UCSD-AML1 (cell line): ENCODE measurements at regions not wholly inside any gene's neighbourhood (a gene's known extent, or its start where the extent isn't known, plus 50 kb on each side); places are given as distances from the start of the nearest gene placed in this dataset.

ENCODE experiments used
- DNase-seq: peaks from one replicate; lab custom pipeline; 2025; ENCODE audit not compliant: unreplicated experiment; lab: John Stamatoyannopoulos, UW

DNA sequence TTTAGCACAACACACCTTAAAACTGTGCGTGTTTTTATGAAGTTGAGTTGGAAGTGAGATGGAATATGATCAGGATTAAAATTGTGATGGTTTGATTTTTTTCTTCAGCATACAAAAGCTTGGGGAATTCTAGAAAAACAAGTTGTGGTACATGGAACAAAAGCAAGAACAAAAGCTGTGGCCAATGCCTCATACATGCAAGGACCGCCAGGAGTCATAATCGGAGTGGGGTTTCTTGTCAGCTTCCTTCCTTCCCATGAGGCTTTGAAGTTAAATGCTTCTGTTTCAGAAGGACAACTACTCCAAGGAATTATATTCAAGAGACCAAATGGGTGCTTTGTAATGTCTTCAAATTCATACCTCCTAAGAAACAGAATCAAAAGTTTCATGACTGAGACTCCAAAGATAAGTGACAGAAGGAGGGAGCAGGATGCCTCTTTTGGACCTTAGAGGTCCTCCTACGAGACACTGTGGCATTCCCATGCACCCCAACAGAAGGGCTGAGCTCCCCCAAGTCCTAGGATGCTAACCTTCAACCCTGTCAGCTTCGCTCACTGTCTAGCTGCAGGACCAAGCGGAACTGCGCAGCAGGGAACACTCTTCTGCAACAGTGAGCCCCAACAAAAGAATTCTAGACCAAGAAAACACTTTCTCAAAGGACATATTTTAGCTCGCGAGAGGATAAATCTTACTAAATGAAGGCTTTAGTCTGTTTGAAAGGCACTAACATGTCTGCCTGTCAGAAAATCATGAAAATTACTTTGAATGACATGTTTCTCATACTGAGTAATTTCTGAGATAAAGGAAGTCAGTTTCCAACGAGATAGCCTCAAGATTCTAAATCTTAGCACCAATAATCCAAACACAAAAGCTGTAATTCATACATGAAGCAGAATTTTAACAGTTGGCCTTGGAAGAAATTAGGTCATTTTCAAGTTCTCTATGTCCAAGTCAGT is 108.5 kb upstream of the NHSL1 start:
- DNase-seq = no peak

GRCh38 chr6:138608896-138609295 is 109.6 kb upstream of the NHSL1 start:
- no peak for DNase-seq

GRCh38 chr6:138609801-138610430 is 110.6 kb upstream of the NHSL1 start:
- no peak for DNase-seq

DNA sequence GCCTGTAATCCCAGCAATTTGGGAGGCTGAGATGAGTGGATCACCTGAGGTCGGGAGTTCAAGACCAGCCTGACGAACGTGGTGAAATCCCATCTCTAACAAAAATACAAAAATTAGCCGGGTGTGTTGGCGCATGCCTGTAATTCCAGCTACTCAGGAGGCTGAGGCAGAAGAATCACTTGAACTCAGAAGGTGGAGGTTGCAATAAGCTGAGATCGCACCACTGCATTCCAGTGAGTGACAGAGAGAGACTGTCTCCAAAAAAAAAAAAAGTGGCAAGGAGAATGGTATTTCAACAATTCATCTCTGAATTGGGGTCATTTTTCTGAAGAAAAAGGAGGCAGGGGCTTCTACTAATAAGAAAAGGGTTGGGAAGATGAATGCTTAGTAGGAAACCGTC is 111.5 kb upstream of the NHSL1 start:
- no peak for DNase-seq

DNA sequence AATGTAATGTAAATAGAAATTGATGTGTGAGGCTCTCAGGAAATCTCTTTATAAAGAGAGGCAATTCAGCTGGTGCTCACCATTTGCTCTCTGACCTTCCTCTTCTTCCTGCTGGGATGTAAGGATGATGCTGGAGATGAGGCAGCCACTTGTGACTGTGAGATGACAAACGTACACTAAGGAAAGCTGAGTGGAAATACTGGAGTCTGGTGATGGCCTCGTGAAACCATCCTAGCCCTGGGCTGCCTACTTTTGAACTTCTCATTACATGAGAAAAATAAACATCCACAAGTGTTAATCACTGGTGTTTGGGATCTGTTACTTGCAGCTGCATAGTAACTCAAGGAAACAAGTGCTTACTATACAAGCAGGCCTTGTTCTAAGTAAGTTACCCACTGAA is 114.9 kb upstream of the NHSL1 start:
- DNase-seq = no peak

DNA sequence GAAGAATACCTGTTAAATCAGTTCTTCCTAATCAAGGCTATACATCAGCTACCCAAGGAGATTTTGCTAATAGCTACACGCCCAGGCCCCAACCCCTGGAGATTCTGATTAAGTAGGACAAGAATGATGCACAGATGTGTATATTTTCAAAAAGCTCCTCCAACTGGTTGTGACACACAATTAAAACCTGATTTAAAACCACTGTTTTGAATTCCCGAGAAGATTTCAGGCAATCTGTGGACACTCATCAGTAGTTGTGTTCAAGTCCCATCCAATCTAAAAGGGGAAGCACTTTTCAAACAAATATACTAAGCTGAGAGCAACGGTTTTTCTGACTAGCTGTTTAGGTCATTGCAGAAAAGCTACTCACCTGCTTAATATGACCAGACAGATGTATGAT is 118.9 kb upstream of the NHSL1 start:
- no peak for DNase-seq

DNA sequence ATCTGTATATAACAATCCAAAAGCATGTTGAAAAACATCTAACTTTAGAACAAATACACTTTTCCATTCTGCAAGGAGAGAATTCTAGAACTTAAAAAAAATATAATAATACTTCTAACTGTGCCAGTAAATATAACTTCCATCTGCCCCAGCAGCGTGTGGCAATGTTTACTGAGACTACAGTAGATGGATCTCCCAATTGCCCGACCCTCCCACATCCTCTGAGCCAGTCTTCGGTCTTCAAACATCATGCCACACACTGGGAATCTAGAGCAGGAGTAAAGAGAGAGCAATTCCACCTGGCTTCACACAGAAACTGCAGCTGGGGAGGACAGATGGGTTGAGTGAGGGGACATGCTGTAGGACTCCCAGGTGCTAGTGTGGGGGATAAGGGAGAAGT is 121.3 kb upstream of the NHSL1 start:
- no peak for DNase-seq

- no peak for DNase-seq
Measured at GRCh38 chr6:138622967-138623366, 123.7 kb upstream of the NHSL1 start.

GRCh38 chr6:138631566-138631965 is 132.3 kb upstream of the NHSL1 start:
- DNase-seq = no peak

DNA sequence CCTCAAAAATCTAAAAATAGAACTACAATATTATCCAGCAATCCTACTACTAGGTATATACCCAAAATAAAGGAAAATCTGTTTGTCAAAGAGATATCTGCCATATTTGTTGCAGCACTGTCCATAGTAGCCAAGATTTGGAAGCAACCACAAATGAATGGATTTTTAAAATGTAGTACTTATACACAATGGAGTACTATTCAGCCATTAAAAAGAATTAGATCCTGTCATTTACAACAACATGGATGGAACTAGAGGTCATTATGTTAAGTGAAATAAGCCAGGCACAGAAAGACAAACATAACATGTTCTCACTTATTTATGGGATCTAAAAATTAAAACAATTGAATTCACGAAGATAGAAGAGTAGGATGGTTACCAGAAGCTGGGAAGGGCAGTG is 135.7 kb upstream of the CCDC28A start:
- no peak for DNase-seq

DNA sequence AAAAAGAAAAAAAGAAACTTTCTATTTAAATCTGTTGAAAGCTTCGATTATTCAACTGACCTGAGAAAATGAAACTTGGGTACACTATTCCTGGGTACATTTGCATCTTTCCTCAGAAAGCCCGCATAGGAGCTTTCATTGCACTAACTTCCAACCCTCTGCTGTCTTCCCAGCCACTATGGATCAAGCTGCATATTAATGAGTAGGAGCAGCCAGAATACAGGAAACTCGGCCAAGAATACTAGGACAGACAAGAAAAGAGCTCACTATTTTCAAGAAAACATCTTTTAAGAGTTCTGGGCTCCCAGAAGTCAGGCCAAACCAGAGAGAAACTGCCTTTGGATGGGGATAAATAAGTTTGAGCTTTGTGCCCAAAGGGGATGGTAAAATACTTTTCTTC is 135.0 kb upstream of the CCDC28A start:
- no peak for DNase-seq

DNA sequence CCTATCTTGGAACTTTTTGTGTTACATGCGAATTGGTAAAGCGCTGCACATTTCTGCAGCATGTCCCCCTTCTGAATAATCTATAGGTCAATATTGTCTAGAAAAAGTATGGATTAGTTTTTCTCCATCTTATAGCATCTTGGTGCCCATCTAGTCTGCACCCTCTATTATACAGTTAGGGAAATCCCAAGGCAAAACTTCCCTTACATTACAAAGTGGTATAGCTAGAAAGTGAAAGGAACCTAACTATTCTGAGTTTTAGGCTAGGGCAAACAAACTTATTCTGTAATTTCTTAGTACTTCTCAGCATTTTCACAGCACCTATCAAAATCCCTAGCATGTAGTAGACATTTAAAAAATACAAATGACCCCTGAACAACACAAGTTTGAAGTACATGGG is 133.5 kb upstream of the CCDC28A start:
- DNase-seq = no peak

GRCh38 chr6:138643210-138643609 is 130.4 kb upstream of the CCDC28A start:
- DNase-seq = no peak

DNA sequence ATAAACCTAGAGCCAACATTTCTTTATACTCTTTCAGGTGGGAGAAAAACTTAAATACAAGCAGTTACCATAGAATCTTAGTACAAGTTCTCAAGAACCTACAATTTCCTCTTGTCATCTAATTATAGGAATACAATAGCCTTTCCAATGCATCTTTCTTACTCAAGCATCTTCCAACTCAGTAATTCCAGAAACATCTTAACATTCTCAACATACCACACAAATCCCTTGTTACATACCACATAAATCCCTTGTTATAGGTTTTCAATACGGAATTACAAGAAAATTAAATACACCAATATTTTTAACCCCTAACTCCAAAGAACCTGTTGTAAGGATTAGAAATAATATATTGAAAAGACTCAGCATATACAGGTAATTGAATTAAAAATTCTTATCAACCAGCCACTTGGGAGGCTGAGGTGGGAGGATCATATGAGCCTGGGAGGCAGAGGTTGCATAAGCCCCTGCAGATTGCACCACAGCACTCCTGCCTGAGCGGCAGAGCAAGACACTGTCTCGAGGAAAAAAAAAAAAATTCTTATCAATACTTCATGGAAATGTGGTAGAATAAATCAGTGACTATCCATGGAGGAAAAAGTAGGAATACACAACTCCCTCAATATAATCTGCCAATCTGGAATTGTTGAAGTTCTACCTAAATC is 127.5 kb upstream of the CCDC28A start:
- DNase-seq = no peak

GRCh38 chr6:138647006-138647405 is 126.6 kb upstream of the CCDC28A start:
- DNase-seq = no peak

GRCh38 chr6:138648127-138648526 is 125.4 kb upstream of the CCDC28A start:
- DNase-seq = no peak

DNA sequence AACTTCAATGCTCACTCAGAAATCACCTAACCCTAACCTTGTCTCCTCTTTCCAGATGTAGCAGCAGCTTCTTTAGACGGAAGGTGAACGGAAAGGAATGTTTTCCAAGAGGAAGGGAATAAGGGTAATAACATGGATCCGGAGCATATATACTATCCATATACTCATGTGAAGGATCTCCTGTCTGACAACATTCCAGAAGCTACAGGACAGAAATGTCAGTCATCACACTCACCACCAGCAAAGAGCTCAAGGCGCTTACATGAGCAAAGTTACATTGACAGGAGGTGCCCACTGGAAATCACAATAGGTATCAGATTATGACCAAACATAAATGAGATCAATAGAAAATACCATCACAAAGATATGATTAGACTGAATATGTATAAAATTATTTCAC is 122.1 kb upstream of the CCDC28A start:
- no peak for DNase-seq

- no peak for DNase-seq
Measured at GRCh38 chr6:138652824-138653223, 120.7 kb upstream of the CCDC28A start.

DNA sequence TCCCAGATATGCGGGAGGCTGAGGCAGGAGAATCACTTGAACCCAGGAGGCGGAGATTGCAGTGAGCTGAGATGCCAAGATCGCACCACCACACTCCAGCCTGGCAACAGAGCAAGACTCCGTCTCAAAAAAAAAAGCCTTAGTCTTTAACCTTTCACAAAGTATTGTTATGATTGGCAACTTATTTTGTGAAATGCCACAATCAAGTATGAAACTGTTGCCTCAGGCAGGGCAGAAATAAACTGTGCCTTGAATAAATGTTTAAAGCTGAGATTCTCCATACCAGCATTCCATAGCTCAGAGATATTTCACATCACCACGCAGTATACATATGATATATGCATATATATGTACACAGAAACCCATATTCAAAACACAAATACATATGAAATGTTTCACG is 120.1 kb upstream of the CCDC28A start:
- DNase-seq = no peak

GRCh38 chr6:138654715-138655634 is 118.6 kb upstream of the CCDC28A start:
- no peak for DNase-seq

DNA sequence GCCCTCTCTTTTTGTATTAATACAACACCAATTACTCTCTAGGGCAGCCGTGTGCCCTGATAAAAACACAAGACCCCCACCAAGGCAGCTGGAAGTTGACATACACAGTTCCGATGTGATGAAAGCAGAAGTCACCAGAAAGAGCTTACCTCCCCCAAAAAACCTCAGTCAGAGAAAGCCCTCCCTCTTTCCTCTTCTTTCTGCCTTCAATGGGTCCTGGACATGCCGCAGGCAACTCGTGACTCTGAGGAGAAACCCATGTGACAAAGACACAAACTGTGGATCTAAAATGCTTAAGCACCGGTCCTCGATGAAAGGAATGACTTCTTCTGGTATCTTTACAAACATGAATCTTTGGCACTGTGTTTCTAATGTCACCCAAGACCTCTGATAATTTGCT is 117.7 kb upstream of the CCDC28A start:
- peak; percentile 16 for DNase-seq
